Kidney epithelial cell (primary cell): ENCODE measurements at regions not wholly inside any gene's neighbourhood (a gene's known extent, or its start where the extent isn't known, plus 50 kb on each side); places are given as distances from the start of the nearest gene placed in this dataset.
"Not testable (repeated sequence)": the region's sequence is repeated elsewhere in the genome, so short reads cannot be mapped to it uniquely, and the experiment has no call there.

Source experiments
- DNase-seq: peaks from one replicate; pipeline ENCODE4 v3.0.0-alpha.2; 2010; ENCODE audit warnings: low read depth
- H3K27me3 ChIP-seq: 2 replicates; pipeline ENCODE4 v1.6.0; 2011; ENCODE audit warnings: low read length; ENCODE audit not compliant: control insufficient read depth, insufficient read depth
- H3K36me3 ChIP-seq: 2 replicates; pipeline ENCODE4 v1.5.1; 2011; ENCODE audit warnings: low read length; ENCODE audit not compliant: control insufficient read depth, insufficient read depth
- H3K4me3 ChIP-seq: 2 replicates; pipeline ENCODE4 v1.5.1; 2011; ENCODE audit warnings: low read depth, mild to moderate bottlenecking, control low read depth, low read length
- TF ChIP-seq, protein P1 (sequence below): IDR thresholded peaks from 2 replicates; pipeline ENCODE4 v1.5.1; 2011; ENCODE audit warnings: mild to moderate bottlenecking, moderate library complexity, low read length, control low read depth, inconsistent platforms; ENCODE audit not compliant: insufficient read depth, poor library complexity, severe bottlenecking

DNA sequence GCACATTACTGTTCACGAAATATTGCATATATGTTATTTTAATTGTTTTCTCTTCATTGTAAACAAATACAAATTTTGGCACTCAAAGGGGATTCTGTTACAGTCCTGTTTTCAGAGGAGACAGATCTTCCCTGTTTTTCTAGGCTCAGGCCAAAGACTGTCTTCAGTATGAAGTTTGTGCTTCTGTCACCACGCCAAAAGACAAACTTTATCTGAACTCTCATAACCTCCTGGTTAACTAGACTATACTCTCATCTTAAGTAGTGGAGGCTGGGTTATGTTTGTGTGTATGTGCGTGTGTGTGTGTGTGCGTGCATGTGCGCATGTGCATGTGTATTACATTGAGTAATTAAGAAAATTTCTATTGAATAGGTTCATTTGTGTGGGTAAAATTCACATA, 676.8 kb upstream of the HS3ST1 start:
- Histone ChIP-seq H3K36me3 (no peaks in the 10 kb centered on the region), H3K27me3 (no peaks in the 10 kb centered on the region)
- TF ChIP-seq, protein P1, sequence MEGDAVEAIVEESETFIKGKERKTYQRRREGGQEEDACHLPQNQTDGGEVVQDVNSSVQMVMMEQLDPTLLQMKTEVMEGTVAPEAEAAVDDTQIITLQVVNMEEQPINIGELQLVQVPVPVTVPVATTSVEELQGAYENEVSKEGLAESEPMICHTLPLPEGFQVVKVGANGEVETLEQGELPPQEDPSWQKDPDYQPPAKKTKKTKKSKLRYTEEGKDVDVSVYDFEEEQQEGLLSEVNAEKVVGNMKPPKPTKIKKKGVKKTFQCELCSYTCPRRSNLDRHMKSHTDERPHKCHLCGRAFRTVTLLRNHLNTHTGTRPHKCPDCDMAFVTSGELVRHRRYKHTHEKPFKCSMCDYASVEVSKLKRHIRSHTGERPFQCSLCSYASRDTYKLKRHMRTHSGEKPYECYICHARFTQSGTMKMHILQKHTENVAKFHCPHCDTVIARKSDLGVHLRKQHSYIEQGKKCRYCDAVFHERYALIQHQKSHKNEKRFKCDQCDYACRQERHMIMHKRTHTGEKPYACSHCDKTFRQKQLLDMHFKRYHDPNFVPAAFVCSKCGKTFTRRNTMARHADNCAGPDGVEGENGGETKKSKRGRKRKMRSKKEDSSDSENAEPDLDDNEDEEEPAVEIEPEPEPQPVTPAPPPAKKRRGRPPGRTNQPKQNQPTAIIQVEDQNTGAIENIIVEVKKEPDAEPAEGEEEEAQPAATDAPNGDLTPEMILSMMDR, result no peak

DNA sequence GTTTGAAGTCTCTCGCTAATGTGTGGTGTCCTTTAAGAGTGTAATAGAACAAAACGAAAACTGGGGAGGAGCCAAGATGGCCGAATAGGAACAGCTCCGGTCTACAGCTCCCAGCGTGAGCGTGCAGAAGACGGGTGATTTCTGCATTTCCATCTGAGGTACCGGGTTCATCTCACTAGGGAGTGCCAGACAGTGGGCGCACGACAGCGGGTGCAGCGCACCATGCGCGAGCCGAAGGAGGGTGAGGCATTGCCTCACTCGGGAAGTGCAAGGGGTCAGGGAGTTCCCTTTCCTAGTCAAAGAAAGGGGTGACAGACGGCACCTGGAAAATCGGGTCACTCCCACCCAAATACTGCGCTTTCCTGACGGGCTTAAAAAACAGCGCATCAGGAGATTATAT, 661.2 kb upstream of the HS3ST1 start:
- not testable (repeated sequence) for H3K27me3 ChIP-seq, H3K36me3 ChIP-seq, H3K4me3 ChIP-seq, DNase-seq

More for the DNA sequence above, 676.8 kb upstream of the HS3ST1 start:
- no peak overlapping the region for H3K4me3 ChIP-seq
- DNase-seq, result no peak

DNA sequence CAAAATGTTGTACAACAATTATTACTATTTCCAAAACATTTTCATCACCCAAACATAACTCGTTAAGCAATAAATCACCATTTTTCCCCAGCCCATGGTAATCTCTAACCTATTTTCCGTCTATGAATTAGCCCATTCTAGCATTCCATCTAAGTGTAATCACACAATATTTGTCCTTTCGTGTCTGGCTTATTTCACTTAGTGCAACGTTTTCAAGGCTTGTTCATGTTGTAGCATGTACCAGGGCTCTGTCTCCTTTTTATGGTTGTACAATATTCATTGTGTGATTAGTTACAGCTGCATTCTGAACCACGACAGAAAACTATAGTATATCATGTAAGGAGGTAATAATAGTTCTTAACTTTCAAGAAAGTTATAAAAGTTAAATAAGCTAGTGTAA, 656.0 kb upstream of the HS3ST1 start:
- TF ChIP-seq, protein P1, result no peak
- DNase-seq, result no peak
- no peak overlapping the region for H3K4me3 ChIP-seq
- H3K27me3 ChIP-seq, result no peaks in the 10 kb centered on the region
- no peaks in the 10 kb centered on the region for H3K36me3 ChIP-seq

DNA sequence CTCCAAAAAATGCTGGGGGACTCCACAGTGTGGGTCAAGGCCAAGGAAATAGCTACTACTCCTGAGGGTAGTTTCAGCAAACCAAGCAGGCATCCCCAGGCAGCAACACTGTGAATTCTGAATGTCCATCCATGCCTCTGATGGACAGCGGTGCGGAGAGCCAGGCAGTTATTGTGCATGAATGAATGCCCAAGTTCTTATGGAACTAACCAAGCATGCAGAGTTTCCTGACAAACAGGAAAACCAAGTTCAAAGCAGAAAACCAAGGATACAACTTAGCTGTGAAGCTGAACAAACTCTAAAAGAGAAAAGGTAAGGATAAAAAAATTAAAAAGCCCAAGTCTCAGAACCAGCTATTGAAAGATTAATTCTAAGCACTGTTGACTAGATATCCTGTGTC, 642.6 kb upstream of the HS3ST1 start:
- no peak for DNase-seq
- H3K4me3 ChIP-seq, result no peak overlapping the region
- TF ChIP-seq, protein P1, result no peak
- H3K27me3 ChIP-seq, result no peaks in the 10 kb centered on the region
- no peaks in the 10 kb centered on the region for H3K36me3 ChIP-seq

DNA sequence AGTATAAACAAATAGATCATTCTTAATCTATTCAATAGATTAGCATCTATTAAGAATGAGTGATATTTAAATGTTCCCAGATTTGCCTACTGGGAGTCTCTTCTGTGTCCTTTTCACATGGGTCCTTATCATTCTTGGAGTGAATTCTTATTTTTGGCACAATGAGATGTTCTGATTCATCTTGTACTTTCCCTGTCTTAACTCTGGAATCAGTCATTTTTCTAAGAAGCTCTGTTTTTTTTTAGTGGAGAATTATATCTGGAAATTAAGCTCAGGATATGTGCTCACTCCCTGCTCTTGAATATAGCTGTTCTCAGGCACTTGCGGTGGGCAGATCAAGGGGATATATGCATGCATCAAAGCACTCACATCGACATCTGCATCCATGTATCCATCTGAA, 625.3 kb upstream of the HS3ST1 start:
- DNase-seq, result no peak
- H3K4me3 ChIP-seq, result no peak overlapping the region
- H3K27me3 ChIP-seq, result no peaks in the 10 kb centered on the region
- TF ChIP-seq, protein P1, result no peak
- no peaks in the 10 kb centered on the region for H3K36me3 ChIP-seq

DNA sequence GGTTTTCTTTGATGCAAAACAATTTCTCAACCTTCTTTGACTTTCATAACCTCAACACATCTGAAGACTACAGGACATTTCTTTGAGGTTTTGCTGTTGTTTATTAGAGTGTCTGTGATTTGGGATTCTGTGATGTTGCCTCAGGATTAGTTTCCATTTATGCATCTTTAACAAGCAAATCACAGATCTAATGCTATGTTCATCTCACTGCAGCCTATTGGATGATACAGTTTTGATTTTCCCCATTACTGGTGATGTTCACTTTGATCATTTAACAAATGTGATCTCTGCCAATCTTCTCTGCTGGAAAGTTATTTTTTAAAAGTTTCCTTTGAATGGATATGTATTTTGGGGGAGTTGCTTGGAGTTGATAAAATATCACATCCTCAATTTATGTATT, 624.9 kb upstream of the HS3ST1 start:
- Histone ChIP-seq H3K36me3 (no peaks in the 10 kb centered on the region), H3K27me3 (no peaks in the 10 kb centered on the region), H3K4me3 (no peak overlapping the region)
- TF ChIP-seq, protein P1, result no peak
- DNase-seq, result no peak
